ENCODE measurements at regions not wholly inside any gene's neighbourhood (a gene's known extent, or its start where the extent isn't known, plus 50 kb on each side); places are given as distances from the start of the nearest gene placed in this dataset.

- intact Hi-C loops (cut with DNase I), result no loop called here
- H3K9ac ChIP-seq (ENCODE audit: low read depth in 2 of 2, low read length in 2 of 2), result no peak overlapping the region
- no peaks in the 10 kb centered on the region for H3K27me3 ChIP-seq
- no peaks in the 10 kb centered on the region for H3K4me1 ChIP-seq
- no peak for DNase-seq
- TF ChIP-seq, protein P1, sequence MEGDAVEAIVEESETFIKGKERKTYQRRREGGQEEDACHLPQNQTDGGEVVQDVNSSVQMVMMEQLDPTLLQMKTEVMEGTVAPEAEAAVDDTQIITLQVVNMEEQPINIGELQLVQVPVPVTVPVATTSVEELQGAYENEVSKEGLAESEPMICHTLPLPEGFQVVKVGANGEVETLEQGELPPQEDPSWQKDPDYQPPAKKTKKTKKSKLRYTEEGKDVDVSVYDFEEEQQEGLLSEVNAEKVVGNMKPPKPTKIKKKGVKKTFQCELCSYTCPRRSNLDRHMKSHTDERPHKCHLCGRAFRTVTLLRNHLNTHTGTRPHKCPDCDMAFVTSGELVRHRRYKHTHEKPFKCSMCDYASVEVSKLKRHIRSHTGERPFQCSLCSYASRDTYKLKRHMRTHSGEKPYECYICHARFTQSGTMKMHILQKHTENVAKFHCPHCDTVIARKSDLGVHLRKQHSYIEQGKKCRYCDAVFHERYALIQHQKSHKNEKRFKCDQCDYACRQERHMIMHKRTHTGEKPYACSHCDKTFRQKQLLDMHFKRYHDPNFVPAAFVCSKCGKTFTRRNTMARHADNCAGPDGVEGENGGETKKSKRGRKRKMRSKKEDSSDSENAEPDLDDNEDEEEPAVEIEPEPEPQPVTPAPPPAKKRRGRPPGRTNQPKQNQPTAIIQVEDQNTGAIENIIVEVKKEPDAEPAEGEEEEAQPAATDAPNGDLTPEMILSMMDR (IDR thresholded peaks at IDR 0.05), result no peak
- no peak overlapping the region for H3K4me3 ChIP-seq
- no peaks in the 10 kb centered on the region for H3K9me3 ChIP-seq
- no peak overlapping the region for H3K27ac ChIP-seq
- H3K36me3 ChIP-seq, result no peaks in the 10 kb centered on the region
These were observed 139.7 kb downstream of the LRRC70 start for GRCh38 chr5:62718324-62718723.

- Histone ChIP-seq H3K27ac (no peak overlapping the region), H3K4me1 (no peaks in the 10 kb centered on the region), H3K9me3 (no peaks in the 10 kb centered on the region), H3K9ac (ENCODE audit: low read depth in 2 of 2, low read length in 2 of 2) (no peak overlapping the region), H3K27me3 (no peaks in the 10 kb centered on the region), H3K36me3 (no peaks in the 10 kb centered on the region), H3K4me3 (no peak overlapping the region)
- TF ChIP-seq, protein P1 (IDR thresholded peaks at IDR 0.05), result no peak
- intact Hi-C loops (cut with DNase I), result no loop called here
- DNase-seq, result no peak
These were observed 138.8 kb downstream of the LRRC70 start for GRCh38 chr5:62717301-62717933.

DNA sequence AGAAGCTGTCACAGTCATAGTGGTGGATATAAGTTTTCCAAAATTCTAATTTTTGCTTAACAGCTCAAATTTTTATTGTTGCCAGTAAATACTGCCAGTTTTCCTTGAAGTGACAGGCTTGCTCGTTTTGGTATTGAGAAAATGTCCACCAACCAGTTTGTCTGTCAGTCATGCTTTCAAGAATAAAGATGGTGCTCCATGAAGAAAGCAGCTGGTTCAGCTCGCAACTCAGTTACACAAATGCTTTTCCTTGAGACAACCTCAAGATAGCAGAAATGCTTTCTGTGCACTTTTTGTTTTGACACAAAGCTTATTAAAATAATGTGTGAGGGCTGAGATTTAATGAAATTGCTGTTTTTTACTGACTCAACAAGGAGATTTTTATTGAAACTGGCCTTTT, 135.7 kb downstream of the LRRC70 start:
- Histone ChIP-seq H3K36me3 (no peaks in the 10 kb centered on the region), H3K4me3 (no peak overlapping the region), H3K27me3 (no peaks in the 10 kb centered on the region), H3K27ac (no peak overlapping the region), H3K4me1 (no peaks in the 10 kb centered on the region), H3K9ac (ENCODE audit: low read depth in 2 of 2, low read length in 2 of 2) (no peak overlapping the region), H3K9me3 (no peaks in the 10 kb centered on the region)
- TF ChIP-seq, protein P1 (IDR thresholded peaks at IDR 0.05), result no peak
- DNase-seq, result no peak
- intact Hi-C loops (cut with DNase I), result no loop called here

DNA sequence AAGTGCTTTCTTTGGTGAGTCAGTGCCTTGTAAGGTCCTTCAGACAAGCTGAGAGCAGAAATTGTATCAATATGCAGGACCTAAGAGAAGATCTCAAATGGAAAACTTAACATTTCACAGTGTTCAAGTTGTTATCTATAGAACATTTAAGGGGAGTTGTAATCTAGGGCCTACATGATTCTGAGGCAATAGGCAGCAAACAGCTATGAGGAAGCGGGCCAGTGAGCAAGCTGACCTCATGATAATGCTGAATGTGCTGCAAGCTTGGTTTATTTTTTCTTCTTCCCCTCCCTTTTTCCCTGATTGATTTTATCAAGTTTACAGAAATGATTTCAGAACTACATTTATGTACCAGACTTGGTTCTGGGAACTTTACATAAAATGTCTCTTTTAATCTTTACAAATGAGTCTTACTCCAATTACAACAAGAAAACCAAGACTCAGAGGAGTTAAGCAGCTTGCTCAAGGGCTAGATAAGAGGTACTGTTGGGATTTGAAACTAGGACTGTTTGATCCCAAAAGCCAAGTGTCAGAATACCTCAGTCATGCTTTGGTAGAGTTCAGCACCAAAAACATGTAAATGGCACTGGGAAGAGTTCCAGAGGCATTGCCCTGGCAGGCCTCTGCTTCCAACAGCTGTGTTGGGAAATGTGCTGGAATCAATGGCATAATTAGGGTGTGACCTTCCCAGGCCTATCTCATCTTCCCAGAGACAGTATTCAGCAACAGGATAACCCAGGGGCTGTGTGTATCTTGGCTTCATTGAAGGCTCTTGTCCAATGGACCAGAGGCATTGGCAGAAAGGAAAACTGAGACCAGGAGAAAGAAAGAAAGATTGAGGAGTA, 130.1 kb downstream of the LRRC70 start:
- no peak overlapping the region for H3K27ac ChIP-seq
- H3K9me3 ChIP-seq, result no peaks in the 10 kb centered on the region
- H3K9ac ChIP-seq (ENCODE audit: low read depth in 2 of 2, low read length in 2 of 2), result no peak overlapping the region
- H3K4me1 ChIP-seq, result no peaks in the 10 kb centered on the region
- no peaks in the 10 kb centered on the region for H3K36me3 ChIP-seq
- intact Hi-C loops (cut with DNase I), result no loop called here
- TF ChIP-seq, protein P1 (IDR thresholded peaks at IDR 0.05), result no peak
- H3K4me3 ChIP-seq, result no peak overlapping the region
- no peaks in the 10 kb centered on the region for H3K27me3 ChIP-seq
- no peak for DNase-seq

DNA sequence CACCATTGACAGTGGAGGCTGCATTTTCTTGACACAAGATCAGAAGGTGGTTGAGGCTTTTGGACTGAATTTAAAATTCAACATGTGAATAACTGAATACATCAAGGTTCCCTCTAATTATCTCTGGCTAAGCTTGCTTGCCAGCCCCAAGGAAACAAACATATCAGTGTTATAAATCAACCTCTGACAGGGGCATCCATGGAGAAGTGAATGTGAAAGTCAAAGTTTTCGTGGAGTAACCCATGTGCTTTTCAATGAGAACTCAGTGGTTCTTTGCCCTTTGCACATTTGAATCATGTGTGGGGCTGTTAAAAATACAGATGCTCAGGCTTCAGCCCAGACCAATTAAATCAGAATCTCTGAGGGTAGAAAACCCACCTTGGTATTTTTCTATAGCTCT, 128.9 kb downstream of the LRRC70 start:
- H3K4me3 ChIP-seq, result no peak overlapping the region
- no peaks in the 10 kb centered on the region for H3K36me3 ChIP-seq
- H3K27ac ChIP-seq, result no peak overlapping the region
- no peaks in the 10 kb centered on the region for H3K4me1 ChIP-seq
- TF ChIP-seq, protein P1 (IDR thresholded peaks at IDR 0.05), result no peak
- no peaks in the 10 kb centered on the region for H3K9me3 ChIP-seq
- DNase-seq, result no peak
- H3K9ac ChIP-seq (ENCODE audit: low read depth in 2 of 2, low read length in 2 of 2), result no peak overlapping the region
- intact Hi-C loops (cut with DNase I), result no loop called here
- H3K27me3 ChIP-seq, result no peaks in the 10 kb centered on the region

Measured in colonic mucosa (tissue), 4 donors.